ENCODE measurements at regions not wholly inside any gene's neighbourhood (a gene's known extent, or its start where the extent isn't known, plus 50 kb on each side); places are given as distances from the start of the nearest gene placed in this dataset.
"Not testable (repeated sequence)": the region's sequence is repeated elsewhere in the genome, so short reads cannot be mapped to it uniquely, and the experiment has no call there.

DNA sequence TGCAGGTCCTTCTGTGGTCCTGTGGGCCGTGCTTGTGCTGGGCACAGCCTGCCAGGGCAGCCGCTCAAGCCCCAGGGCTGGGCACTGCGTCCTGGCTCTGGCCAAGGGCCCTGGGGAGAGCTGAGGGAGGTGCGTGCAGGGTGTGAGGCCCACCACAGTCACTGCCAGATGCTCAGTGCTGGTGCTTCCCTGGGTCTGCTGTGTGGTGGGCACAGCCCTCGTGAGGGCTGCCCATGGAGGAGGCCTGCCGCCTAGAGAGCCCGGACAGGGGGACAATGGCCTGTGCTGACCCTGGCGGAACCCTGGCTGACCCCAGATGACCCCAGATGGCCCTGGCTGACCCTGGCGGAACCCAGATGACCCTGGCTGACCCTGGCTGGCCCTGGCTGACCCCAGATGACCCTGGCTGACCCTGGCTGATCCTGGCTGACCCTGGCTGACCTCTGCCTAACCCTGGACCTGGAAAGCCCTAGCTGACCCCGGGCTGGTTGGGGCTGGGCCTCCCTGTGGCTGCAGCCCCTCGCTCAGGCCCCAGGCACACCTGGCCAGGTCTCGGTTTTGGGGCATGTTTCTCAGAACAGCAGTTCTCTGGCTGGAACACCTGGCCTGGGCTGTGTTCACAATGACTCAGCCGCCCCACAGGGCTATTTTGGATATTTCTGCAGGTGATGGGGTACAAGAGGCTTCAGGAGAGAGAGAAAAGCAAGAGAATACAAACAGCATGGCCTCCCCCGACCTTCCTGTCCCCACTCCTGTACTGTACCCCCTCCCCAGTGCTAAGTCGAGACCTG is 55.4 kb downstream of the TMEM121 start:
- DNase-seq: no peak

DNA sequence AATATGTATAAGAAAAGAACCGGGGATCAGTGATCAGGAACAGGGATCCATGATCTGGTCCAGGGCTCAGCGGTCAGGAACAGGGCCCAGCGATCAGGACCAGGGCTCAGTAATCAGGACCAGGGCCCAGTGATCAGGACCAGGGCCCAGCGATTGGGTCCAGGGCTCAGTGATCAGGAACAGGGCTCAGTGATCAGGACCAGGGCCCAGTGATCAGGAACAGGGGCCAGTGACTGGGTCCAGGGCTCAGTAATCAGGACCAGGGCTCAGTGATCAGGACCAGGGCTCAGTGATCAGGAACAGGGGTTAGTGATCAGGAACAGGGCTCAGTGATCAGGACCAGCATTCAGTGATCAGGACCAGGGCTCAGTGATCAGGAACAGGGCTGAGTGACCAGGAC is 56.3 kb downstream of the TMEM121 start:
- no peak for DNase-seq

- DNase-seq: not testable (repeated sequence)
These were observed 57.5 kb downstream of the TMEM121 start for GRCh38 chr14:105583914-105584313.

GRCh38 chr14:105585290-105585689 is 58.9 kb downstream of the TMEM121 start:
- not testable (repeated sequence) for DNase-seq

- DNase-seq: not testable (repeated sequence)
These were observed 59.3 kb downstream of the TMEM121 start for GRCh38 chr14:105585722-105586121.

GRCh38 chr14:105586144-105586872 is 59.9 kb downstream of the TMEM121 start:
- DNase-seq: not testable (repeated sequence)

DNA sequence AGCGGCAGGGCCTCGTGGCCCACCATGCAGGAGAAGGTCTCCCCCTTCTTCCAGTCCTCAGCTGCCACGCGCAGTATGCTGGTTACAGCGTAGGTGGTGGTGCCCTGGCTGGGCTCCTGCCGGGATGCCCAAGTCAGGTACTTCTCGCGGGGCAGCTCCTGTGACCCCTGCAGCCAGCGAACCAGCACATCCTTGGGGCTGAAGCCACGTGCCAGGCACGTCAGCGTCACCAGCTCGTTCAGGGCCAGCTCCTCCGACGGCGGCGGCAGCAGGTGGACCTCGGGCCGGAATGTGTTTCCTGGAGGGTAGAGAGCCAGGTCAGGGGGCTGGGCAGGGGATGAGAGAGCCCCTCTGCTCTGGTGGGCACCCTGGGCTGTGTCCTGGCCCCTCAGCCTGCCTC is 60.7 kb downstream of the TMEM121 start:
- not testable (repeated sequence) for DNase-seq

DNA sequence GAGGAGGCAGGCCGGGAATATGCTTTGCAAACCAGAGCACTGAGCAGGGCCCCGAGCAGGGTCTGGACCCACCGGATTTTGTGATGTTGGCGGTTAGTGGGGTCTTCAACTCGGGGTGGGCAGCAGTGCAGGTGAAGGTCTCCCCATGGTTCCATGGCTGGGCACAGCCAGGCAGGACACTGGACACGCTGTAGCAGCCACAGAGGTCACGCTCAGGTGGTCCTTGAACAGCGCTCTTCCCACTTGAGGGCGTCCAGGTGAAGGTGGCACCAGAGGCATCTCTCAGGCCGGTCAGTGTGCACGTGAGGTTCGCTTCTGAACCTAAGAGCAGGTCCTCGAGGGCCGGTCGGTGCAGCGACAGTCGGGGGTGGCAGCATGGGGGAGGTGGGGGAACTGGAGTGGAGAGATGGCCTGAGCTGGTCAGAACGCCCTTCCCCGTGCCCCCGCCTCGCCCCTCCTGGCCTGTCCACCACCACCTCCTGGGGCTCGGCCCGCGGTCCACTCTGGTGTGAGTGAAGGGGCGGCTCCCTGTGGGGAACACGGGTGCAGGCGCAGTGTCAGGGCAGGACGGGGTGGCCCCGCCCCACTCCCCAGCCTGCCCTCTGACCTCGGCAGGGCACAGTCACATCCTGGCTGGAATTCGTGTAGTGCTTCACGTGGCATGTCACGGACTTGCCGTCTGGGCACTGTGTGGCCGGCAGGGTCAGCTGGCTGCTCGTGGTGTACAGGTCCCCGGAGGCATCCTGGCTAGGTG is 61.3 kb downstream of the TMEM121 start:
- not testable (repeated sequence) for DNase-seq

DNA sequence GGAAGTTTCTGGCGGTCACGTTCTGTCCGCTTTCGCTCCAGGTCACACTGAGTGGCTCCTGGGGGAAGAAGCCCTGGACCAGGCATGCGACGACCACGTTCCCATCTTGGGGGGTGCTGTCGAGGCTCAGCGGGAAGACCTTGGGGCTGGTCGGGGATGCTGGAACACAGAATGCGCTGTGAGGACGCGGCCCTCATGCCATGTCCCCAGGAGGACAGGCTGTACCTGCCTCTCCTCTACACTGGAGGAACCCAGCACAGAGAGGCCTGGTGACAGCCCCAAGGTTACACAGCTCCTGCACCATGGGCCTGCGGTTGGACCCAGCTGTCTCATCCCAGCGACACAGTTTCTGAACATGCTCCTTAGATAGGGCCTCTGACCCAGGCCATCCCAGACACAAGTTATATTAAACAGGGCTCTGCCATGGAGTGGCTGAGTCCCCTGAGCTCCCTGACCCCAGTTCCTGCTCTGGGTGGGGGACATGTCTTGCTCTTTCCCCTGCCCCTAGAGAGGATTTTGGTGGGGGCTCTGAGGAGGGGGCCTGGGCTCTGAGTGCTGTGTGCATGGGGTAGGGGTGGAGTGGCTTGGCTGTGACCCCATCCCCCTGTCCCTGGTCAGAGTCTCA is 62.0 kb downstream of the TMEM121 start:
- no peak for DNase-seq

GRCh38 chr14:105589161-105589925 is 63.0 kb downstream of the TMEM121 start:
- DNase-seq: no peak

- DNase-seq: not testable (repeated sequence)
These were observed 63.5 kb downstream of the TMEM121 start for GRCh38 chr14:105589926-105590185.

DNA sequence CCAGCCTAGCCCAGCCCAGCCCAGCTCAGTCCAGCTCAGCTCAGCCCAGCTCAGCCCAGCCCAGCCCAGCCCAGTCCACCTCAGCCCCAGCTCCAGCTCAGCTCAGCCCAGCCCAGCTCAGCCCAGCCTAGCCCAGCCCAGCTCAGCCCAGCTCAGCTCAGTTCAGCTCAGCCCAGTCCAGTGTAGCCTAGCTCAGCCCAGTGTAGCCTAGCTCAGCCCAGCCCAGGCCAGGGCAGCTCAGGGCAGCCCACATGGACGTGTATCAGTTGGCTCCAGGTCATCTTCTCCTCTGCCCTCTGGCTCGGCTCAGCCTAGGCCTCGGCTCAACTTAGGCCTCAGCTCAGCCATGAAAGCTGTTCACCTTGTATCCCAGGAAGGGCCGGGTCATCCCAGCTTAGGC is 64.7 kb downstream of the TMEM121 start:
- DNase-seq: no peak

DNA sequence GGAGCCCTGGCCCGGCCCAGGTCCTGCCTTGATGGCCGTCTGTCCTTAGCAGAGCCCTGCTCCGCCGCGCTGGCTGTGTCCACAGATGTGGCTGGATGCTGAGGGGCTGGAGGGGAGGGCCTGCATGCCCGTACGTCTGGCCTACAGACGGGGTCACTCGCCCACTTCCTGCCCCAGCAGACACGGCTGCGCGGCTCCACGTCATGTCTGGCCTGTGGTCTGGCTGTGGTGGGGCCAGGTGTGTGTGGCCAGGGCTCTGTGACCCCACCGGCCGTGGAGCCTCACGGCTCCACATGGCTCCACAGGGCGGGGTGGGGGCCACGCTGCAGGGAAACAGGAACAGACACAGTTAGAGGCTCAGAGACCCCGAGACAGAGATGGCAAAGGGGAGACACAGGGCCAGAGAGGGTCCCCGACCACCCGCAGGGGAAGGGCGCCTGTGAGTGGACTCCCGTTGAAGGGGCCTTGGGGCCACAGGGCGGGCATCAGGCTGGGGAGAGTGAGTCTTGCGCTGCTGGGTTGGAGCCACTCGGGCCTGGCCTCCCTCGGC is 65.5 kb downstream of the TMEM121 start:
- DNase-seq: not testable (repeated sequence)

GRCh38 chr14:105592646-105593045 is 66.3 kb downstream of the TMEM121 start:
- DNase-seq: not testable (repeated sequence)

DNA sequence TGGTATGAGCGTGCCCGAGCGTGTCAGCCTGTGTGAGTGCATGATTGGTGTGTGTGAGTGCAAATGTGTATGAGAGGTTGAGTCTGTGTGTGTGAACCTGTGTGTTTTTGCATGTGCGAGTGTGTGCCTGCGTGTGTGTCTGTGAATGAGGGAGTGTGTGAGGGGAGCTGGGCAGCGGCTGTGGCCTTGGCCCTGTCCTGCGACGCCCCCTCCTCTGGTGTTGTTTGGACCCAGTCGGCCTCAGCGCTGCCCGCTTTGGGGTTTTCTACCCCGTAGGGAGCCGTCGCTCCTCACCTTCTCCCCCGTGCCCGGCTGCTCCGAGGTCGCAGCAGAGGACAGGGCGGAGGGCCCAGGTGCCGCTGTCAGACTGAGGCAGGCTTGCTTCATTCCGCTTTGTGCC is 69.0 kb downstream of the TMEM121 start:
- not testable (repeated sequence) for DNase-seq

DNA sequence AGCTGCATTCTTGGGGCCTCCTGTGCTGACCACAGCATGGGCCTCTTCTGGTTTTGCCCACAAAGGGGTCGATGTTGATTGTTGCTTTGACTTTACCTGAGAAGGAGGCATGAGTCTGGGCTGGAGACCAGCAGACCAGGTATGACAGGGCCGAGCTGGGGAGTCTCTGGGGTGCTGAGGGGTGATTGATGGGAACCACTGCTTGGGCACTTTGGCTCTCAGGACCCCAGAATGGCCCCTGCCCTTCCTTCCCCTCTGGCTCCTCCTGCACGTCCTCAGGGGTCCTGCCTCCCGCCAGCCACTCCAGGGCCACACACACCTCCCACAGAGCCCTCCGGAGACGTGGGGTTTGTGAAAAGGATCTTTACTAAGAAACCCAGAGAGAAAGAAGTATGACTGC is 70.0 kb downstream of the TMEM121 start:
- DNase-seq: not testable (repeated sequence)

GRCh38 chr14:105598040-105598763 is 71.8 kb downstream of the TMEM121 start:
- not testable (repeated sequence) for DNase-seq

DNA sequence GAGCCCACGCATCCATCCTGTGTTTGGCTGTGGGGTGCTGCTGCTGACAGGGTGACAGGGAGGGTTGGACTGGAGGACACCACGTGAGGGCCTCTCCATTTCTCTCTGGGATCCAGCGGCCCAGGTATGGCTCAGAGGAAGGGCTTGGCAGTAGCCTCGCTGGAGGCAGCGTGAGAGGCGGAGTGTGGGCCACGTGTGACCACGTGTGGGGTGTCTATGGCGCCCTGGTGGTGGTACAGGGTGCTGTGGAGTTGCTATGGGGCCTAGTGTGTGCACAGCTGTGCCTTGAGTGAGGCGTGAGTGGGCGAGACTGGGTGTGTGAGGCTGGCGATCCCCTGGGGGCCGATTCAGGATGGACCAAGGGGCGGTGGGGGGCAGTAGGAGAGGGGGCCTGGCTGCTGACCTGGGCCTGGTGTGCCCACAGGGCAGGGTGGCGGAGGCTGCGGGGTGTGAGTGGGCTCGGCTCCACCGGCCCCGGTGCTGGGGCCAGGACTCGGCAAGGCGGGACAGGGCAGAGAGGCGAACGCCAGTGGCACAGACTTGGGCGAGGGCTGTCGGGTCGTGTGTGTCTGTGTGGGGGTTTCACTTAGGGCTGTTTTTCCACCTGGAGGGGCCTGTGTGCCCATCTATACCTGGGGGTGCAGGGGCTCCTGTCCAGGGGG is 72.7 kb downstream of the TMEM121 start:
- not testable (repeated sequence) for DNase-seq

GRCh38 chr14:105600195-105600938 is 74.0 kb downstream of the TMEM121 start:
- DNase-seq: not testable (repeated sequence)

DNA sequence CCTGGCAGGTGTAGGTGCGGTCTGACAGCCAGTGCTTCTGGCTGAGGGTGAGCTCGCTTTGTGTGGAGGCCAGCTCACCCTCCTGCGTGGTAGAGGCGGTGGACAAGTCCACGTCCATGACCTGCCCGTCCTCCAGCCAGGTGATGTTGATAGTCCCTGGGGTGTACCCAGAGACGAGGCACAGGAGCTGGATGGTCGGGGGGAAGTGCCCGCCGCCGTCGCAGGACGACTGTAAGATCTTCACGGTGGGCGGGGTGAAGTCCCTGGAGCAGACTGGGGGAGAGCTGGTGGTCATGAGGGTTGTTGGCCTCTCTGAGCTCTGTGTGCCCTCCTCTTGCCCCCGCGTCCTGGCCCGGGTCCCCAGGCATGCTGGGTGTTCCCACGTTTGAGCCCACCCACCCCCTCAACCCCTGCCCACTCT is 74.6 kb downstream of the TMEM121 start:
- DNase-seq: no peak
